Activated CD4-positive, alpha-beta memory T cell treated with anti-CD3 and anti-CD28 coated beads, Interleukin-2, amount 10 ng/mL, durations not matched to agents 7 days and 5 days (primary cell): ENCODE measurements at regions not wholly inside any gene's neighbourhood (a gene's known extent, or its start where the extent isn't known, plus 50 kb on each side); places are given as distances from the start of the nearest gene placed in this dataset.

Source experiments
- CTCF ChIA-PET: fragments of 350-600 bp; sonication (Branson Sonifier 250); formaldehyde crosslinking; loops from one replicate; lab custom pipeline; 2021; ENCODE audit warnings: antibody characterized with exemption, inconsistent platforms; lab: Charles Lee
- POLR2A ChIA-PET: fragments of 350-600 bp; sonication (Branson Sonifier 250); formaldehyde crosslinking; loops from one replicate; lab custom pipeline; 2021; ENCODE audit warnings: antibody characterized with exemption; lab: Charles Lee
- DNase-seq: peaks from one replicate; pipeline ENCODE4 v3.0.0-alpha.2; 2020
- H3K27ac Mint-ChIP-seq: one replicate; pipeline ENCODE4 v1.8.0; 2021; ENCODE audit warnings: mild to moderate bottlenecking, mixed read lengths
- H3K27me3 Mint-ChIP-seq: one replicate; pipeline ENCODE4 v1.8.0; 2021; ENCODE audit warnings: mixed read lengths
- H3K36me3 Mint-ChIP-seq: one replicate; pipeline ENCODE4 v1.8.0; 2021; ENCODE audit warnings: low read depth, mixed read lengths
- H3K4me1 Mint-ChIP-seq: one replicate; pipeline ENCODE4 v1.8.0; 2021; ENCODE audit warnings: mixed read lengths
- H3K4me3 Mint-ChIP-seq: one replicate; pipeline ENCODE4 v1.8.0; 2021; ENCODE audit warnings: mild to moderate bottlenecking, mixed read lengths
- H3K9me3 Mint-ChIP-seq: one replicate; pipeline ENCODE4 v1.8.0; 2021; ENCODE audit warnings: mixed read lengths

DNA sequence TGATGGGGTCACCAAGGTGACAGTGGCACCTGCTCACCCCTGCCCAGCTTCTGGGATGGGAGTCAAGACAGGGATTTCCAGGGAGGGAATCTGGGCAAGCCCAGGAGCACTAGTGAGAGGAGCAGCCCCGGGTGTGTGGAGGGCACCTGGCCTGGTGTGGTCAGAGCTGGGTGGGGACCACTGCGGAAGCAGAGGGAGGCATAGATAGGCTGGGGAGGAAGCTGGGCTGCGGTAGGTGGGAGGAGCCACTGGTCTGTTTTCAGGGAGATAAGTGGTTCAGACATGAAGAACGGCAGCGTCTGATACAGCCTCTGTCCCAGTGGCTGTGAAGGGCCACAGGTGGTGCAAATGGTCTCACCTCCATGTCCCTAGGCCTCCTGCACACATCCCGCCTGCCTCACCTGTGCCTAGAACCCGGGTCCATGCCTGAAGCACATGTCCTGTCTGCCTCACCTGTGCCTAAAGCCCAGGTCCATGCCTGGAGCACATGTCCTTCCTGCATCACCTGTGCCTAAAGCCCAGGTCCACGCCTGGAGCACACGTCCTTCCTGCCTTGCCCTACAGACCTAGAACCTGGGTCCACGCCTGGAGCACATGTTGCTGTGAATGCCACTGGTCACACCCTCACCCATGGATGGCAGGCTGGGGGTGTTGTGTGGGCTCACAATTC, 325.9 kb upstream of the AJAP1 start:
- Mint-ChIP-seq H3K4me3 (no peak overlapping the region), H3K36me3 (no peaks in the 10 kb centered on the region), H3K9me3 (peaks cover 2% of the 10 kb centered on the region), H3K4me1 (no peaks in the 10 kb centered on the region), H3K27ac (no peak overlapping the region), H3K27me3 (no peaks in the 10 kb centered on the region)
- no peak for DNase-seq
- CTCF ChIA-PET = no interaction called here
- POLR2A ChIA-PET = no interaction called here

DNA sequence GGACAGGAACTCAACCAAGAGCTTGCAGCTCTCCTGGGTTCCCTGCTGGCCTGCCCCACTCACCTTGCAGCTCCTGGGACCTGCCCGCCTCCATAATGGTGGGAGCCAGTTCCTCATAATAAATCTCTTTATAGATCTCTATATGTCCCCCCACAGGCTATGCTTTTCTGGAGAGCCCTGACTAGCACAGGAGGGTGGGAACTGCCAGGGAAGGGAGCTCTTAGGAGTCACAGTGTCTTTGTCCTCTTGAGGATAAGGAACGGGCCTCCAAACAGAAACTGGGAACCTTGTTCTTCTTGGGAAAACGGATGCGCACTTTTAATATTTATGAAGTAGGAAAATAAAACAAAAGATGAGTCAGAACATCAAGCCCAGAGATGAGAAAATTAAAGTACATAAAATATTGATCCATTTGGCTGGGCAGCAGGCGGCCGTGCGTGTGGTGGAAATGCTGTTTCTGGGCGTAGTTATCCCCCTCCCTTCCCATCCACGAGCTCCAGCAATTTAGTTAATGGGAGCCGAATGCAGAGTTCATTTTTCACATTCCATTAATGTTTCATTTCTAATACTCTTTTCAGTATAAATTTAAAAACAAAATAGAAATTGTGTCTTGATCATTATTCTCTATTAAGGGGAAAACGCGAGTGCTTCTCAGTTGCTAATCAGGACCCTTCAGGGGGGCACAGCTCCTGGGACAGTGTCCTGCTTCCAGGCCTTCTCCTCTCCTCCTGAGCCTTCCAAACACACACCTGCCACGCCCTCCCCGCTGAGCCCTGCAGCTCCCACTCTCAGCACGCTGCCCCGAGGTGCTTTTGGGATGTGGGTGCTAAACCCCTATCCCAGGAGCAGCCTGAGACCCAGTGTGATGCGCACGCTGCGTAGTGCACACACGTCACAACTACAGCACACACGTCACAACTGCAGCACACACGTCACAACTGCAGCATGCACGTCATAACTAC, 323.3 kb upstream of the AJAP1 start:
- Mint-ChIP-seq H3K27ac (no peak overlapping the region), H3K4me1 (no peaks in the 10 kb centered on the region), H3K4me3 (no peak overlapping the region), H3K27me3 (no peaks in the 10 kb centered on the region), H3K36me3 (no peaks in the 10 kb centered on the region), H3K9me3 (peaks cover 4% of the 10 kb centered on the region)
- DNase-seq = no peak
- CTCF ChIA-PET = no interaction called here
- POLR2A ChIA-PET = no interaction called here

DNA sequence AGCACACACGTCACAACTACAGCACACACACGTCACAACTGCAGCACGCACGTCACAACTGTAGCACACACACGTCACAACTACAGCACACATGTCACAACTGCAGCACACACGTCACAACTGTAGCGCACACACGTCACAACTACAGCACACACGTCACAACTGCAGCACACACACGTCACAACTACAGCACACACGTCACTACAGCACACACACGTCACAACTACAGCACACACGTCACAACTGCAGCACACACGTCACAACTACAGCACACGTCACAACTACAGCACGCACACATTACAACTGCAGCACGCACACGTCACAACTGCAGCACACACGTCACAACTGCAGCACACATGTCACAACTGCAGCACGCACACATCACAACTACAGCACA, 322.6 kb upstream of the AJAP1 start:
- CTCF ChIA-PET = no interaction called here
- Mint-ChIP-seq H3K27ac (no peak overlapping the region), H3K36me3 (no peaks in the 10 kb centered on the region), H3K4me1 (no peaks in the 10 kb centered on the region), H3K27me3 (no peaks in the 10 kb centered on the region), H3K4me3 (no peak overlapping the region), H3K9me3 (peaks cover 9% of the 10 kb centered on the region)
- DNase-seq = no peak
- POLR2A ChIA-PET = no interaction called here

DNA sequence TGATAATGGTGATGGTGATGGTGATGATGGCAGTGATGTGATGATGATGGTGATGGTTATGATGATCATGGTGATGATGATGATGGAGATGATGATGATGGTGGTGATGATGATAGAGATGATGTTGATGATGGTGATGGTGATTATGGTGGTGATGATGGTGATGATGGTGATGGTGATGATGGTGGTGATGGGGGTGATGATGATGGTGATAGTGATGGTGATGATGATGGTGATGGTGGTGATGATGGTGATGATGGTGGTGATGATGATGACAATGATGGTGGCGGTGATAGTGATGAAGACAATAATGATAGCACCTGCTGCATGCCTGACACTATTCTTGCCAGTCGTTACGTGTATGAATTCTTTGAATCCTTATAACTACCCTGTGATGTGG, 317.9 kb upstream of the AJAP1 start:
- H3K27me3 Mint-ChIP-seq = no peaks in the 10 kb centered on the region

DNA sequence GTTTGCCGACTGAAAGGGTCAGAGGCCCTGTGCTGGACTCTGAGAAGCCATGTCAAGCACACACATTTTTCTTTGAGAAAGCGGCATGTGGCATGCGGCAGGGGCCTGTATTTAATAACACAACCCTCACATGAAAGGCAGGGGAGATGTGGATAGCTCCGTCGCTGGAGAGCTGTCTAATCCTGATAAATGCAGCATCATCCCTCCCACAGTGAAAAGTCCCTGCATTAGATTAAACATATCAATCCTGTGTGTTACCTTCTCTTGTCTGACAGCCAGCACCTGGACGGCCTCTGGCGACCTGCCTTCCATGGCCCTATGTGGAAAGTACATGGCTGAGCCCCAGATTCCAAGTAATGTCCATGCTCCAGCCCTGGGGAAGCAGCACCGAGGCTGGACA, 313.0 kb upstream of the AJAP1 start:
- ChIA-PET POLR2A (no interaction called here), CTCF (no interaction called here)
- no peaks in the 10 kb centered on the region for H3K27me3 Mint-ChIP-seq
- no peak for DNase-seq
- H3K9me3 Mint-ChIP-seq = peaks cover 4% of the 10 kb centered on the region
- H3K4me1 Mint-ChIP-seq = no peaks in the 10 kb centered on the region
- H3K36me3 Mint-ChIP-seq = no peaks in the 10 kb centered on the region
- H3K27ac Mint-ChIP-seq = no peak overlapping the region
- no peak overlapping the region for H3K4me3 Mint-ChIP-seq

More for the DNA sequence above, 317.9 kb upstream of the AJAP1 start:
- no peaks in the 10 kb centered on the region for H3K36me3 Mint-ChIP-seq
- no peaks in the 10 kb centered on the region for H3K4me1 Mint-ChIP-seq
- no peak overlapping the region for H3K4me3 Mint-ChIP-seq
- ChIA-PET CTCF (no interaction called here), POLR2A (no interaction called here)
- no peak overlapping the region for H3K27ac Mint-ChIP-seq
- H3K9me3 Mint-ChIP-seq = peaks cover 11% of the 10 kb centered on the region
- DNase-seq = no peak

DNA sequence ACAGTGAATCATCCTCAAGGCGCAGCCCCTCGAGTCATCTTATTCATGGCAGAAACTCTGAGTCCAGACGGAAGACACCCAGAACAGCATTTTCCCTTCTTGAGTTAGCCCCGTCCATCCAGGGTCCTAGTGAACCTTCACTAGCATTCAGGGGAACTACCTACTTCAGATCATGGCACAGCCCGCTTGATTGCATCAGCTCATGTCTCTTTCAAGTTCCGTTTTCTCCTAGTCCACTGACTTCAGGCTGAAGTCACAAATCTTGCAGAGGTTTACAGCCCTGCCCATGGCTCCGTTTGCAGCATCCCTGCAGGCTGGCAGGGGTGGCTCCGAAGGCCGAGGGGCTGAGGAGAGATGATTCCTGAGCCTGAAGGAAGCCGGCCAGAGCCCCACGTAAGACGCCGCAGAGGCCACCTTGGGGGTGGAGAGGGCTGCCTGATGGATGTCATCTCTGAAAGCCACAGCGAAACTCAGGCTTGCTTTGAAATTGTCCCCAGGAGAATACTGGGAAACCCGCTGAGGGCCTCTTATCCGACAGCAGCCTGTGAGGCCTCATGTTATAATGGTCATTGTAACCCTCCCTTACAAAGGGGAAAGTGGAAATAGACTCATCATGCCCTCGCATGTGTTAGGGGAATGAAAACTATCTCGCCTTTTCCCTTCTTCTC, 310.2 kb upstream of the AJAP1 start:
- H3K4me1 Mint-ChIP-seq = no peaks in the 10 kb centered on the region
- H3K36me3 Mint-ChIP-seq = no peaks in the 10 kb centered on the region
- H3K27me3 Mint-ChIP-seq = no peaks in the 10 kb centered on the region
- no peak overlapping the region for H3K27ac Mint-ChIP-seq
- POLR2A ChIA-PET = no interaction called here
- CTCF ChIA-PET = no interaction called here
- no peak for DNase-seq
- no peaks in the 10 kb centered on the region for H3K9me3 Mint-ChIP-seq
- no peak overlapping the region for H3K4me3 Mint-ChIP-seq

DNA sequence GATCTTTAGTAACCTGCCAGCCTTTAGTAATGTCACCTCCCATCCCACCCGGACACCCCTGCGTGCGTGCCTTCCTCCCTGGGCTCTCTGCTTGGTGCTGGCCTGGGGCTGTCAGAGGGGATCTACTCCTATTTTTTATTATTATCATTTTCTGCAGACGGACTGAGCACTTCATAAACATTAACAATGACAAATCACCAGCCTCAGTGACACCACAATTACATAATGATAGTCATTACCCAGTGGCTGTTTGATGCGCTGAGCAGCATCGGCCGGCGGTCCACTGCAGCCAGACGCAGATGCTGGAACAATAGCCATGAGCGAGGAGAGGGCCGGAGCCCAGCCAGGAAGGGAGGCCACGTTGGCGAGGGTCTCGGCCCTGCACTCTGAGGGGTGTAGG, 309.3 kb upstream of the AJAP1 start:
- ChIA-PET POLR2A (no interaction called here), CTCF (no interaction called here)

DNA sequence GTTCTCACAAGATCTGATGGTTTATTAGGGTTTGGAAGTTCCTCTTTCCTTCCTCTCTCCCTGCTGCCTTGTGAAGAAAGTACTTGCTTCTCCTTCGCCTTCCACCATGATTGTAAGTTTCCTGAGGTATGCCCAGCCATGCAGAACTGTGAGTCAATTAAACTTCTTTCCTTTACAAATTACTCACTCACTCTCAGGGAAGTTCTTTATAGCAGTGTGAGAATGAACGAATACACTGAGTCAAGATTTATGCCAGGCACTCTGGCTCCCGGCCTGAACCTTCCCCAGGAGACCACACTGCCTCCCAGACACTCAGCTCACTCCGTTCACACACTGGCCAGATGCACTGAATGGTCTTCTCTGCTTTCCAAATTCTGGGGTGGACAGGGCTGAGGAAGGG, 308.3 kb upstream of the AJAP1 start:
- Mint-ChIP-seq H3K36me3 (no peaks in the 10 kb centered on the region), H3K9me3 (no peaks in the 10 kb centered on the region), H3K27ac (no peak overlapping the region), H3K4me1 (no peaks in the 10 kb centered on the region), H3K4me3 (no peak overlapping the region), H3K27me3 (no peaks in the 10 kb centered on the region)
- DNase-seq = no peak
- ChIA-PET POLR2A (no interaction called here), CTCF (no interaction called here)

More for the DNA sequence above, 309.3 kb upstream of the AJAP1 start:
- no peak overlapping the region for H3K27ac Mint-ChIP-seq
- H3K27me3 Mint-ChIP-seq = no peaks in the 10 kb centered on the region
- no peaks in the 10 kb centered on the region for H3K4me1 Mint-ChIP-seq
- H3K36me3 Mint-ChIP-seq = no peaks in the 10 kb centered on the region
- no peak for DNase-seq
- no peak overlapping the region for H3K4me3 Mint-ChIP-seq
- H3K9me3 Mint-ChIP-seq = no peaks in the 10 kb centered on the region

DNA sequence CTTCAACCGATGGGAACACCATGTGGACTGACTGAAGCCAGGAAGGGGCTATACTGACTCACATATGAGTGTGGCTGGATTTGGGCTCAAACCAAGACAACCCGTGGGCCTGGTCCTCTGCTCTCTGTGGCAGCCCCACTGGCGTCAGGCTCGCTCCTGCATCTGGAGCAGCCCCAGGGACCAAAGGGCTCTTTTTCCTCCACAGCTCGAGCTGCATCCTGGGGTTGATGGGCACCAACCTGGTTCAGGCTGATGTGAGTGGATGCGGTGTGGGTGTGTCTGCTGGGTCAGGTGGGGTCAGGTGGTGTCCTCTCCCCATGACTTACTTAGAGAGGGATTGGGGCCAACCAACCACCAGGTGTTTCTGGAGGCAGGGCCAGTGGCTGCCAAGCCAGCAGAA, 303.0 kb upstream of the AJAP1 start:
- no peaks in the 10 kb centered on the region for H3K36me3 Mint-ChIP-seq
- H3K27ac Mint-ChIP-seq = no peak overlapping the region
- no peaks in the 10 kb centered on the region for H3K27me3 Mint-ChIP-seq
- no peak for DNase-seq
- no peaks in the 10 kb centered on the region for H3K9me3 Mint-ChIP-seq
- no peak overlapping the region for H3K4me3 Mint-ChIP-seq
- H3K4me1 Mint-ChIP-seq = no peaks in the 10 kb centered on the region
- POLR2A ChIA-PET = no interaction called here
- CTCF ChIA-PET = no interaction called here

DNA sequence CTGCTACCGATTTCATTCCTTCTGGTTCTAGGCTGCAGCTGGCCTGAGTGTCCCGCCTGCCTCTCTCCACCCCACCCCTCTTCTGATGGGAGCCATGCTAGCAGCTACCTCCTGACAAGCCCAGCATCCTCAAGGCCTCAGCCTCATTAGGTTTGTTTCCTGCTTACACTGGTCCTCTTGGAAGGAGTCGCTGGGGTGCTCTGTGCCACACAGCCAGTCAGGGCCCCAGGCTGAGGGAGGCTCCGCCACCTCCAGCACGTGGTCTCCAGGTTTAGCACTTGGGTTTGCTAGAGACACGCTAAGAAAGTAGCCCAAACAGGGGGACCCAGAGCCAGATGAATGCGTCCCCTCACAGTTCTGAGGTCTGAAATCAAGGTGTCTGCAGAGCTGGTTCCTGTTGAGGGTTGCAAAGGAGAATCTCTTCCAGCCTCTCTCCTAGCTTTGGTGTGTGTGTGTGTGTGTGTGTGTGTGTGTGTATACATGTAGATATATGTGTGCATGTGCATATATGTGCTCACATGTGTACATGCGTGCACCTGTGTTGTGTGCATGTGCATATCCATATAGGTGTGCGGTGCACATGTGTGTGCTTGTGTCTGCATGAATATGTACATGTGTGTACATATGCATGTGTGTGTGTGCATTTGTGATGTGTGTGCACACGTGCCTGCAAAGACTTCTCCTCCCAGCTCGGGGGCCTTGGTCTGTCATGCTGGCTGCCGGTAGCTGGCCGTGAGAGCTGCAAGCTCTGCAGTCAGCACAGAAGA, 301.1 kb upstream of the AJAP1 start:
- Mint-ChIP-seq H3K36me3 (no peaks in the 10 kb centered on the region), H3K9me3 (no peaks in the 10 kb centered on the region), H3K27me3 (no peaks in the 10 kb centered on the region), H3K4me1 (no peaks in the 10 kb centered on the region), H3K4me3 (no peak overlapping the region), H3K27ac (no peak overlapping the region)
- ChIA-PET POLR2A (no interaction called here), CTCF (no interaction called here)
- no peak for DNase-seq

DNA sequence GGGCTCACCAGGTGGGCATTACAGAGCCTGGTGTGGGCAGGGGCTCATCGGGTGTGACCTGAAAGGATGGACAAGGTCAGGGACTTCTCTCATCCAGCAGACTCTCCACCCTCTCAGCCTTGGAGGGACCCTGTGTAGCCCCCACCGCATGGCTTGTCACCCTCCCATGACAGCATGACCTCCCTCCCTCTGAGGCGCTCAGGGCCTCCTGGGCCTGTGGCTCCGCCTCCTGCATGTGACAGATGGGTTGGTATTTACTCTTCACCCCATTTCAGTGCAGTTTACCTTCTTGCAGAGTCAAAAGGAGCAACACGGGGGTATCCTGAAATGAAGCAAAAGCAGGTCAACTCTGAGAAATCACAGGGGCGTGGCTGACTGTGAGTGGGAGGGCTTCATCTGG, 298.6 kb upstream of the AJAP1 start:
- CTCF ChIA-PET = no interaction called here

DNA sequence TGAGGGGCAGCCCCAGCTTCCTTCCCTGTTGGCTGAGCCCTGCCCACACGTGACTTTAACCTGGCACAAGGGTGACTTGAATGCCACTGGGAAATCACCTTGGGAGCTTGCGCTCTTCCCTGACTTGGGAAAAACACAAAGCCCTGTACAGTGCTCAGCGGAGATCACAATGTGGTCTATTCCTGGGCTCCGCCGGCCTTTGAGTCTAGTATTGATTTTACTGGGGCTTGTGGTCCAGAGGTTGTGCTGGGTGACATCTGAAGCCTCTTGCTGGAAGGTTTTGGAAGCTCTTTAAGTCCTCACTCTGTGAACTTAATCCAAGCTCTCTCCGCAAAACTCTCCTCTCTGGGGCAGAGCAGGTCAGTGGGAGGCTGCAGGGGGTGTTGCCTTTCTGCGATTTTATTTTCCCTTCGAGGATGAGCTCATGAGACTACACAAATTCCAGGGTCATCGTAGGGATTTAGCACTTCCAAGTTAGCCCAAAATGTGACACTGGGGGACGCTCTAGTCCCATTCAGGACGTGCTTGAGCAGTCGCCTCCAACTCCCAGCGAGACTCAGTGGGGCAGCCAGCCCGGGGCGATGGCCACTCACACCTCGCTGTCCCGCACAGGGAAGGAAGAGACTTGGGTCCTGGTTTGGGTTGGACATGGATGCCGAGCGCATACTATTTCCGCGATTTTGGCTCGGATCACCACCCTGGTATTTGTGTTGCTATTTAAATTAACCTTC, 291.9 kb upstream of the AJAP1 start:
- POLR2A ChIA-PET = no interaction called here
- Mint-ChIP-seq H3K27me3 (no peaks in the 10 kb centered on the region), H3K9me3 (peaks cover 5% of the 10 kb centered on the region), H3K4me1 (no peaks in the 10 kb centered on the region), H3K27ac (no peak overlapping the region), H3K4me3 (no peak overlapping the region), H3K36me3 (no peaks in the 10 kb centered on the region)
- CTCF ChIA-PET = no interaction called here
- DNase-seq = no peak

More for the DNA sequence above, 298.6 kb upstream of the AJAP1 start:
- H3K4me3 Mint-ChIP-seq = no peak overlapping the region
- no peaks in the 10 kb centered on the region for H3K4me1 Mint-ChIP-seq
- no peak overlapping the region for H3K27ac Mint-ChIP-seq
- no peaks in the 10 kb centered on the region for H3K36me3 Mint-ChIP-seq
- no peaks in the 10 kb centered on the region for H3K9me3 Mint-ChIP-seq
- H3K27me3 Mint-ChIP-seq = no peaks in the 10 kb centered on the region
- POLR2A ChIA-PET = no interaction called here
- no peak for DNase-seq
